Neural cell (in vitro differentiated cells): ENCODE measurements at regions not wholly inside any gene's neighbourhood (a gene's known extent, or its start where the extent isn't known, plus 50 kb on each side); places are given as distances from the start of the nearest gene placed in this dataset.

Source experiments
- CTCF ChIP-seq: fragments of 450-650 bp; IDR thresholded peaks from 2 replicates; pipeline ENCODE4 v1.5.1; 2014; ENCODE audit warnings: antibody characterized with exemption, mild to moderate bottlenecking, moderate library complexity; ENCODE audit not compliant: poor library complexity, severe bottlenecking
- EP300 ChIP-seq: fragments of 450-650 bp; conservative IDR thresholded peaks from 2 replicates; pipeline ENCODE4 v1.6.1; 2014; ENCODE audit warnings: antibody characterized with exemption, mild to moderate bottlenecking, moderate library complexity; ENCODE audit not compliant: poor library complexity, severe bottlenecking
- EZH2 ChIP-seq: fragments of 200-600, 300-800 bp; shearing (Covaris generic), sonication (generic); IDR thresholded peaks from 2 replicates; pipeline ENCODE4 v1.6.1; 2014; ENCODE audit warnings: antibody characterized with exemption, low read length, borderline replicate concordance, mild to moderate bottlenecking; ENCODE audit not compliant: insufficient read depth, poor library complexity, severe bottlenecking
- POLR2AphosphoS5 ChIP-seq: IDR thresholded peaks from 2 replicates; pipeline ENCODE4 v1.6.1; 2012
- RAD21 ChIP-seq: fragments of 450-650 bp; conservative IDR thresholded peaks from 2 replicates; pipeline ENCODE4 v1.6.1; 2014; ENCODE audit warnings: antibody characterized with exemption, mild to moderate bottlenecking, moderate library complexity
- REST ChIP-seq: IDR thresholded peaks from 2 replicates; pipeline ENCODE4 v1.6.1; 2012; ENCODE audit warnings: borderline replicate concordance
- SMC3 ChIP-seq: fragments of 450-650 bp; conservative IDR thresholded peaks from 2 replicates; pipeline ENCODE4 v1.6.1; 2014; ENCODE audit warnings: antibody characterized with exemption, mild to moderate bottlenecking, moderate library complexity; ENCODE audit not compliant: poor library complexity
- TAF1 ChIP-seq: IDR thresholded peaks from 2 replicates; pipeline ENCODE4 v1.6.1; 2012; ENCODE audit warnings: low read depth

- TF ChIP-seq CTCF = no peak
- TF ChIP-seq EZH2 = no peak
- TF ChIP-seq EP300 = no peak
- TF ChIP-seq POLR2AphosphoS5 = no peak
- no peak for TF ChIP-seq RAD21
- no peak for TF ChIP-seq TAF1
- no peak for TF ChIP-seq SMC3
- TF ChIP-seq REST = no peak
These were observed 74.3 kb upstream of the PRMT8 start for GRCh38 chr12:3416670-3417069.
